ENCODE measurements at regions not wholly inside any gene's neighbourhood (a gene's known extent, or its start where the extent isn't known, plus 50 kb on each side); places are given as distances from the start of the nearest gene placed in this dataset.

DNA sequence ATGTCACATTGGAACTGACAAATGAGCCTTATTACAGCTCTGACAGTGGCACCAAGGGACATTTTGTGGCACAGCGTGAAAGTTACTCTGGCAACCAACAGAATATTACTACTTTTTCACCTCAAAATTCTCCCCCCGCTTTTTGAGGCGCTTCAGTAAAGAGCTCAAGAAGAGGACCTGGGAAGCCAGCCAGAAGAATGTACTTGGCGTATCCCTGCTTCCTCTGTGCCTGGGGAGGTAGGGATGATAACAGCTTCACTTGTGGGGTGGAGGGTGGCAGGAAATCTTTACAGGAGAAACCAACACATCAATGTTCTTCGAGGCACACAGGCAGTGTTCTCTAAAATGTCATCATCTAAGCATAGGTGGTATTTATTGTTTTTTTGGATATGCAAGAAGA, 624.1 kb downstream of the NR2F1-AS1 start:
- no peak for DNase-seq (ENCODE audit: low spot score)
- no peak overlapping the region for H3K4me3 ChIP-seq
- TF ChIP-seq, protein P1, sequence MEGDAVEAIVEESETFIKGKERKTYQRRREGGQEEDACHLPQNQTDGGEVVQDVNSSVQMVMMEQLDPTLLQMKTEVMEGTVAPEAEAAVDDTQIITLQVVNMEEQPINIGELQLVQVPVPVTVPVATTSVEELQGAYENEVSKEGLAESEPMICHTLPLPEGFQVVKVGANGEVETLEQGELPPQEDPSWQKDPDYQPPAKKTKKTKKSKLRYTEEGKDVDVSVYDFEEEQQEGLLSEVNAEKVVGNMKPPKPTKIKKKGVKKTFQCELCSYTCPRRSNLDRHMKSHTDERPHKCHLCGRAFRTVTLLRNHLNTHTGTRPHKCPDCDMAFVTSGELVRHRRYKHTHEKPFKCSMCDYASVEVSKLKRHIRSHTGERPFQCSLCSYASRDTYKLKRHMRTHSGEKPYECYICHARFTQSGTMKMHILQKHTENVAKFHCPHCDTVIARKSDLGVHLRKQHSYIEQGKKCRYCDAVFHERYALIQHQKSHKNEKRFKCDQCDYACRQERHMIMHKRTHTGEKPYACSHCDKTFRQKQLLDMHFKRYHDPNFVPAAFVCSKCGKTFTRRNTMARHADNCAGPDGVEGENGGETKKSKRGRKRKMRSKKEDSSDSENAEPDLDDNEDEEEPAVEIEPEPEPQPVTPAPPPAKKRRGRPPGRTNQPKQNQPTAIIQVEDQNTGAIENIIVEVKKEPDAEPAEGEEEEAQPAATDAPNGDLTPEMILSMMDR (IDR thresholded peaks at IDR 0.05), result no peak
- no peak overlapping the region for H3K27ac ChIP-seq

DNA sequence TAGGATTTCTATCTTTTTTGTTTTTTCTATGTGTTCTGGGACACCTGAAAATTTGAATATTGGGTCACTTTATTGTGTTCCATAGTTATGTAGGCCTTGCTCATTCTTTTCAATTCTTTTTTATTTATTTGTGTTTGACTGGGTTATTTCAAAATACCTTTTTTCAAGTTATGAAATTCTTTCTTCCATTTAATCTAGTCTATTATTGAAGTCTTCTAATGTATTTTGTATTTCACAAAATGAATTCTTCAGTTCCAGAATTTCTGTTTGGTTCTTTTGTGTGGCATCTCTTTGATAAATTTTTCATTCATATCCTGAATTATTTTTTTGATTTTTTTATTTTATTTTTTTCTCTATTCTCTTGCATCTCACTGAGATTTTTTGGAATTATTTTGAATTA, 628.8 kb downstream of the NR2F1-AS1 start:
- DNase-seq (ENCODE audit: low spot score), result no peak
- Histone ChIP-seq H3K4me3 (no peak overlapping the region), H3K27ac (no peak overlapping the region)

DNA sequence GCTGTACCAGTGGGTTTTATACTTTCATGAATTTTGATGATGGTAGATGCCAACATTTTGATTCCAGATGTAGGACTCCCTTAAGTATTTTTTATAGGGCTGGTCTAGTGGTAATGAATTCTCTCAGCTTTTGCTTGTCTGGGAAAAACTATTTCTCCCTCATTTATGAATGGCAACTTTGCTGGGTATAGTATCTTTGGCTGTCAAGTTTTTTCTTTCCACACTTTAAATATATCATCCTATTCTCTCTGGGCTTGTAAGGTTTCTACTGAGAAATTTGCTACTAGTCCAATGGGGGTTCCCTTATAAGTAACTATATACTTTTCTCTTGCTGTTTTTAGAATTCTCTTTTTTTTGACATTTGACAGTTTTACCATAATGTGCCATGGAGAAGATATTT, 629.3 kb downstream of the NR2F1-AS1 start:
- TF ChIP-seq, protein P1 (IDR thresholded peaks at IDR 0.05), result no peak
- no peak for DNase-seq (ENCODE audit: low spot score)
- Histone ChIP-seq H3K4me3 (no peak overlapping the region), H3K27ac (no peak overlapping the region)

More for the DNA sequence above, 628.8 kb downstream of the NR2F1-AS1 start:
- TF ChIP-seq, protein P1 (IDR thresholded peaks at IDR 0.05), result no peak

DNA sequence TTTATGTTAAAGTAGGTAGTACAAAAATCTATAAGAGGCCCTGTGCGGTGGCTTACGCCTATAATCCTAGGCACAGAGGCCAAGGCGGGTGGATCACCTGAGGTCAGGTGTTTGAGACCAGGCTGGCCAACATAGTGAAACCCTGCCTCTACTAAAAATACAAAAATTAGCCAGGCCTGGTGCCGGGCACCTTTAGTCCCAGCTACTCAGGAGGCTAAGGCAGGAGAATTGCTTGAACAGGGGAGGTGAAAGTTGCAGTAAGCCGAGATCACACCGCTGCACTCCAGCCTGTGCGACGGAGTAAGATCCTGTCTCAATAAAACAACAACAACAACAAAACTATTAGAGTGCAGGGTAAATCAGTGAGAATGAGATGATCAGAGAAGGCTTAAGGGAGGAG, 634.5 kb downstream of the NR2F1-AS1 start:
- TF ChIP-seq, protein P1 (IDR thresholded peaks at IDR 0.05), result no peak

DNA sequence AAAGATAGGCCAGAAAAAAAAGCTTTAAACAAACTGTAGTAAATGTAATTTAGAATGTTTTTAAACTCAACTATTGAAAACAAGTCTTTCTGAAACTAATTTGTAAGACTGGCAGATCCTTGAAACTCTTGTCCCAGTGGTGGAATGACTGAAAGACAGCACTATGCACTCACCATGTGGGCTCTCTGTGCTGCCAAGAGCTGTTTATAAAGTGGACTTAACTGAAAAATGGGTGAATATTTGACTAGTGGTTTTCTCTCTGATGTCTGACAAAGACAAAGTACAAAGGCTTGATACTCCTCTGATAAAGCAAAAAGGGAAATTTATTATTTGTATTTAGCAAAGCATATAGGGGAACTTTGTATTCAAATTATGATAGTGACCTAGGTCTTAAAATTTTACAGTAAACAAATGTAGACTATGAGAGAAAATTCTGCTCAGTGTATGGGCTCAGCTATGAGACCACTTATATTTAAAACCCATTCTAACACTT, 635.4 kb downstream of the NR2F1-AS1 start:
- DNase-seq (ENCODE audit: low spot score), result no peak
- H3K27ac ChIP-seq, result no peak overlapping the region

More for the DNA sequence above, 634.5 kb downstream of the NR2F1-AS1 start:
- H3K27ac ChIP-seq, result no peak overlapping the region
- DNase-seq (ENCODE audit: low spot score), result no peak
- no peak overlapping the region for H3K4me3 ChIP-seq

DNA sequence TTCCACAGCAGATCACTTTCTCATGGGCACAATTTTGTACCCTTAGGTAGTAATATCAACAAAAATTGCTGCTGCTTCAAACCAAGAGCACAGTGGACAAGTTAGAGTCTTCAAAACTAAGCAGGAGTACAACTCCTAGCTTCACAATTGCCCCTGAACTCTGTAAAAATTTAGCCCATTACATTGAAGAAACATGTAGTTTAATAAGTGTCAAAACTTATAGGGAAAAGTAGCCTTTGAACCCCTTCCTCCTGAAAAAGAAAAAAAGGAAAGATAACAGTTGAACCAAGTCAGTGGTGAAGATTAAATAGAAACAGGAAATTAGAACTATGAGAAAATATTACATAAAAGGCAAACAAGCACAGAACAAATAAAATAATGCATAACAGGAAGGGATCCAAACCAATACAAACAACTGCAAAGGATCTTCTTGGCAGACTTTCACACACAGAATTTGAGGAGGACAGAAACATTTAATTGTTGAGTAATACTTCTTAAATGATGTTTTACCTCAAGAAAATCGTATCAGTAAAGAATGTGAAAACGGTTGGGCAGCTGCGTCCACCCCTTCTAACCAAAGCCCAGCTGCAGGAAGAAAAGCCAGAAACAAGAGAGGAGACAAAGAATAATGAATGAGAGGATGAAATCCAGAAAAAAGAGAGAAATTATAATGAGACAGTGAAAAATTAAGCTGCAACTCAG, 636.0 kb downstream of the NR2F1-AS1 start:
- Histone ChIP-seq H3K4me3 (no peak overlapping the region), H3K27ac (no peak overlapping the region)
- no peak for DNase-seq (ENCODE audit: low spot score)
- TF ChIP-seq, protein P1 (IDR thresholded peaks at IDR 0.05), result no peak

More for the DNA sequence above, 635.4 kb downstream of the NR2F1-AS1 start:
- no peak overlapping the region for H3K4me3 ChIP-seq
- TF ChIP-seq, protein P1 (IDR thresholded peaks at IDR 0.05), result no peak

DNA sequence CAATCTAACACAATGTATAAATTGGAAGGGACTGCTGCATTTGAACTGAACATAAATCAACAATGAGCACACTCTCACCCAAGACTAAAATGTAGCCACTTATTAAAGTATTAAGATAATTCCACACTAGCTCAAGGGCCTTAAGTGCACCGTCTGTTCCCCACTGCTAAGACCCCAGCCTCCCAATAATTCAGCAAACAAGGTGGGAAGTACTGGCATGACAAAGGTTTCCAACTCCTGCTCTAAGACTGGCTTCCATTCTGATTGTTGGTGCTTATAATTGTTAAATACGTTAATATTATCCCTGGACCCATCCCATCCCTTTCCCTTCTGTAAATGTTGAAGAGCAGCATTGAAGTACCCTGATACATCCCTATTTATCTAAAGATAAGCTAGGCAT, 636.7 kb downstream of the NR2F1-AS1 start:
- H3K27ac ChIP-seq, result no peak overlapping the region
- TF ChIP-seq, protein P1 (IDR thresholded peaks at IDR 0.05), result no peak

More for the DNA sequence above, 636.7 kb downstream of the NR2F1-AS1 start:
- no peak for DNase-seq (ENCODE audit: low spot score)
- no peak overlapping the region for H3K4me3 ChIP-seq
